Head of caudate nucleus (tissue), 42 donors: ENCODE measurements at regions not wholly inside any gene's neighbourhood (a gene's known extent, or its start where the extent isn't known, plus 50 kb on each side); places are given as distances from the start of the nearest gene placed in this dataset.
"Not testable (repeated sequence)": the region's sequence is repeated elsewhere in the genome, so short reads cannot be mapped to it uniquely, and the experiment has no call there.

Experiments used
- DNase-seq, 42 donors: peaks; one replicate each; pipeline versions ENCODE4 v3.0.0 to v3.0.0-alpha.2; 2020 to 2021; ENCODE audit warnings: mixed read lengths in 7 of 42
- intact Hi-C: fragments of 100-400 bp; cut with DNase I; formaldehyde crosslinking; loops from one replicate; pipeline ENCODE4 v1.15.0; 2022

- no peak for DNase-seq
- intact Hi-C loops = no loop called here
Observed at GRCh38 chr18:8882632-8883408, 177.5 kb downstream of the MTCL1 start.

- intact Hi-C loops = no loop called here
- no peak for DNase-seq
Observed at GRCh38 chr18:8883409-8883668, 178.0 kb downstream of the MTCL1 start.

GRCh38 chr18:8887877-8888276, 182.5 kb downstream of the MTCL1 start:
- intact Hi-C loops, DNase-seq: not testable (repeated sequence)

GRCh38 chr18:8889489-8889888, 184.1 kb downstream of the MTCL1 start:
- intact Hi-C loops = no loop called here
- no peak for DNase-seq

GRCh38 chr18:8890503-8890902, 185.1 kb downstream of the MTCL1 start:
- intact Hi-C loops, DNase-seq: not testable (repeated sequence)

GRCh38 chr18:8890957-8891464, 185.7 kb downstream of the MTCL1 start:
- no peak for DNase-seq
- intact Hi-C loops = no loop called here

- intact Hi-C loops = no loop called here
- DNase-seq = no peak
Observed at GRCh38 chr18:8893221-8893620, 187.9 kb downstream of the MTCL1 start.

- intact Hi-C loops = no loop called here
- DNase-seq = no peak
Observed at GRCh38 chr18:8893628-8894231, 188.4 kb downstream of the MTCL1 start.

- DNase-seq = no peak
- intact Hi-C loops = no loop called here
Observed at GRCh38 chr18:8894823-8895222, 189.5 kb downstream of the MTCL1 start.

- intact Hi-C loops = no loop called here
- DNase-seq = no peak
Observed at GRCh38 chr18:8895341-8895740, 190.0 kb downstream of the MTCL1 start.

- DNase-seq = no peak
- intact Hi-C loops = no loop called here
Observed at GRCh38 chr18:8895987-8896619, 190.7 kb downstream of the MTCL1 start.

- intact Hi-C loops = no loop called here
Observed at GRCh38 chr18:8899000-8899399, 193.6 kb downstream of the MTCL1 start.

GRCh38 chr18:8900552-8900951, 195.2 kb downstream of the MTCL1 start:
- DNase-seq = no peak
- intact Hi-C loops = no loop called here

More at GRCh38 chr18:8899000-8899399, 193.6 kb downstream of the MTCL1 start:
- DNase-seq = no peak

- DNase-seq = no peak
- intact Hi-C loops = no loop called here
Observed at GRCh38 chr18:8901019-8901418, 195.7 kb downstream of the MTCL1 start.

- no peak for DNase-seq
- intact Hi-C loops = no loop called here
Observed at GRCh38 chr18:8904316-8904715, 198.2 kb upstream of the NDUFV2 start.

GRCh38 chr18:8908792-8909510, 193.5 kb upstream of the NDUFV2 start:
- no peak for DNase-seq
- intact Hi-C loops = no loop called here

- no peak for DNase-seq
- intact Hi-C loops = no loop called here
Observed at GRCh38 chr18:8910186-8910822, 192.2 kb upstream of the NDUFV2 start.

- intact Hi-C loops = no loop called here
Observed at GRCh38 chr18:8910843-8911242, 191.7 kb upstream of the NDUFV2 start.

More at GRCh38 chr18:8910843-8911242, 191.7 kb upstream of the NDUFV2 start:
- DNase-seq = no peak
